Chondrocyte (in vitro differentiated cells): ENCODE measurements at regions not wholly inside any gene's neighbourhood (a gene's known extent, or its start where the extent isn't known, plus 50 kb on each side); places are given as distances from the start of the nearest gene placed in this dataset.

ENCODE experiments used
- DNase-seq: peaks from one replicate; pipeline ENCODE4 v3.0.0; 2021; ENCODE audit warnings: mixed read lengths, low spot score
- H3K27ac Mint-ChIP-seq: one replicate; pipeline ENCODE4 v1.8.0; 2021; ENCODE audit warnings: mild to moderate bottlenecking, moderate library complexity, mixed read lengths; ENCODE audit not compliant: unreplicated experiment
- H3K27me3 Mint-ChIP-seq: 2 replicates; pipeline ENCODE4 v1.8.0; 2021; ENCODE audit warnings: low read depth, mixed read lengths
- H3K36me3 Mint-ChIP-seq: 2 replicates; pipeline ENCODE4 v1.8.0; 2021; ENCODE audit warnings: low read depth, mixed read lengths
- H3K4me1 Mint-ChIP-seq: 2 replicates; pipeline ENCODE4 v1.8.0; 2021; ENCODE audit warnings: low read depth, mild to moderate bottlenecking, mixed read lengths
- H3K4me3 Mint-ChIP-seq: one replicate; pipeline ENCODE4 v1.8.0; 2021; ENCODE audit warnings: mild to moderate bottlenecking, moderate library complexity, mixed read lengths; ENCODE audit not compliant: unreplicated experiment
- H3K9me3 Mint-ChIP-seq: 2 replicates; pipeline ENCODE4 v1.8.0; 2021; ENCODE audit warnings: low read depth, mixed read lengths
- TF ChIP-seq, protein P1 (sequence below): fragments of 200-600 bp; sonication (generic); IDR thresholded peaks from 2 replicates; pipeline ENCODE4 v1.5.0; 2021; ENCODE audit warnings: antibody characterized with exemption, mild to moderate bottlenecking, moderate library complexity

DNA sequence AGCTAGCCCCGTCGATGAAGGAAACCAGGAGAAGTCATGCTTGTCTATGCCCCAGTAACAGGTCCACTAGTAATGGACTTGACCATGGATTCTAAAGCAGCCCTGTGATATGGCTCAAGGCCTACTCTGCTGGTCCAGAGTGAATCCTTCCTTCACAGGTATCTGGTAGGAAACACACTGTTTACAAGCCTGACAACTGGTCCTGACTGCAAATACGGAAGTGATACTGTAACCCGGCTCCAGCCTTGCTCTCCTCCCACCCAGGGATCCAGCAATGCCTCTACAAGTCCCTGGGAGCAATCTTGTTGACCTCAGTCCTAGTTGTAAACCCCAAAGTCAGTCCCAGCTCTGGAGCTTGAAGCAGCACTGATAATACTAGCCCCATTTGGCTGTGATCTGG lies 239.2 kb upstream of the GRID2 start:
- TF ChIP-seq, protein P1, sequence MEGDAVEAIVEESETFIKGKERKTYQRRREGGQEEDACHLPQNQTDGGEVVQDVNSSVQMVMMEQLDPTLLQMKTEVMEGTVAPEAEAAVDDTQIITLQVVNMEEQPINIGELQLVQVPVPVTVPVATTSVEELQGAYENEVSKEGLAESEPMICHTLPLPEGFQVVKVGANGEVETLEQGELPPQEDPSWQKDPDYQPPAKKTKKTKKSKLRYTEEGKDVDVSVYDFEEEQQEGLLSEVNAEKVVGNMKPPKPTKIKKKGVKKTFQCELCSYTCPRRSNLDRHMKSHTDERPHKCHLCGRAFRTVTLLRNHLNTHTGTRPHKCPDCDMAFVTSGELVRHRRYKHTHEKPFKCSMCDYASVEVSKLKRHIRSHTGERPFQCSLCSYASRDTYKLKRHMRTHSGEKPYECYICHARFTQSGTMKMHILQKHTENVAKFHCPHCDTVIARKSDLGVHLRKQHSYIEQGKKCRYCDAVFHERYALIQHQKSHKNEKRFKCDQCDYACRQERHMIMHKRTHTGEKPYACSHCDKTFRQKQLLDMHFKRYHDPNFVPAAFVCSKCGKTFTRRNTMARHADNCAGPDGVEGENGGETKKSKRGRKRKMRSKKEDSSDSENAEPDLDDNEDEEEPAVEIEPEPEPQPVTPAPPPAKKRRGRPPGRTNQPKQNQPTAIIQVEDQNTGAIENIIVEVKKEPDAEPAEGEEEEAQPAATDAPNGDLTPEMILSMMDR = no peak
- DNase-seq = no peak
- Mint-ChIP-seq H3K4me3 (no peak overlapping the region), H3K36me3 (no peaks in the 10 kb centered on the region), H3K4me1 (no peaks in the 10 kb centered on the region), H3K9me3 (peaks cover 8% of the 10 kb centered on the region), H3K27ac (no peak overlapping the region), H3K27me3 (no peaks in the 10 kb centered on the region)

DNA sequence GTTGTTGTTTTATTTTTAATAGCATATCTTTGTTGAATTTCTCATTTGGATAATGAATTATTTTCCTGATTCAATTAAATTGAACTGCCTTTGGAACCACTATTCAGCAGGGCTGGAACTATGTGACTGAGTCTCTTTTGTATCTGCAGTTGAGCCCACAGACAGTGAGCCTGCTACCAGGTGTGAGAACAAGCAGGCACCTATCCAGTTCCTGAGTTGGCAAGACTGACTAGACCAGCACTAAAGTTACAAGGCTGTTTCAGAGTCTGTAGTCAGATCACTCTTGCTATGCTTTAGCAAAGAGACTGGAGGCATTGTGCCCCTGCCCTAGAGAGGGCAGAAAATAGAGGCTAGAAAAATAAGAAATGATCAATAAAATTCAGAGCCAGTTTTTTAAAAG lies 237.3 kb upstream of the GRID2 start:
- Mint-ChIP-seq H3K27me3 (no peaks in the 10 kb centered on the region), H3K9me3 (peaks cover 10% of the 10 kb centered on the region), H3K36me3 (no peaks in the 10 kb centered on the region), H3K4me3 (no peak overlapping the region), H3K4me1 (no peaks in the 10 kb centered on the region), H3K27ac (no peak overlapping the region)
- no peak for DNase-seq
- TF ChIP-seq, protein P1 = no peak

DNA sequence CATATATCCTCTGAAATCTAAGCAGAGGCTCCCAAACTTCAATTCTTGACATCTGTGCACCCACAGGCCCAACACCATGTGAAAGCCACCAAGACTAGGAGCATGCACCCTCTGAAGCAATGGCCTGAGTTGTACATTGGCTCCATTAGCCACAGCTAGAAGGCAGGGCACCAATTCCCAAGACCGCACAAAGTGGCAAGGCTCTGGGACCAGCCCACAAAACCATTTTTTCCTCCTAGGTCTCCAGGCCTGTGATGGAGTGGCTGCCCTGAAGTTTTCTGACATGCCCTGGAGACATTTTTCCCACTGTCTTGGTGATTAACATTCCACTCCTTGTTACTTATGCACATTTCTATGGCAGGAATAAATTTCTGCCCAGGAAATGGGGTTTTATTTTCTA lies 232.2 kb upstream of the GRID2 start:
- H3K27ac Mint-ChIP-seq = no peak overlapping the region
- no peaks in the 10 kb centered on the region for H3K4me1 Mint-ChIP-seq
- H3K4me3 Mint-ChIP-seq = no peak overlapping the region
- DNase-seq = no peak
- peaks cover 18% of the 10 kb centered on the region for H3K9me3 Mint-ChIP-seq
- TF ChIP-seq, protein P1 = no peak
- H3K27me3 Mint-ChIP-seq = no peaks in the 10 kb centered on the region
- no peaks in the 10 kb centered on the region for H3K36me3 Mint-ChIP-seq

DNA sequence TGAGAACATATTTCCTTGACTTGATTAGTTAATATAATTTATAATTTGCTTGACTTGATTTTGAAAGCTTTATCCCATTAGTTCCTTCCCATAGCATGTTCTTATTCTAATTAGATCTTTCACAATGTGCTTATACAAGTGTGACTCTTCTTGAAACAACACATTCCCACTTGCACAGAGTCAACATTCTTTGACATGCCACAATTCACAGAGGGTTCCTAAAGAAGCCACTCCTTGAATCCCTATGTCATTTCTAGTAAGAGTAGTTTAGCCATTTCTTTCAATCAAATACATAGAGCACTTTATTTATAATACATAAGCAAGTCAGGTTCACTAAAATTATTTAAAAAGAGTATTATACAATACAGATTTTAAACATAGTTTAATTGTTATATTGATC lies 228.9 kb upstream of the GRID2 start:
- Mint-ChIP-seq H3K27me3 (no peaks in the 10 kb centered on the region), H3K9me3 (peaks cover 12% of the 10 kb centered on the region), H3K4me3 (no peak overlapping the region), H3K36me3 (no peaks in the 10 kb centered on the region), H3K27ac (no peak overlapping the region), H3K4me1 (no peaks in the 10 kb centered on the region)
- DNase-seq = no peak
- TF ChIP-seq, protein P1 = no peak

DNA sequence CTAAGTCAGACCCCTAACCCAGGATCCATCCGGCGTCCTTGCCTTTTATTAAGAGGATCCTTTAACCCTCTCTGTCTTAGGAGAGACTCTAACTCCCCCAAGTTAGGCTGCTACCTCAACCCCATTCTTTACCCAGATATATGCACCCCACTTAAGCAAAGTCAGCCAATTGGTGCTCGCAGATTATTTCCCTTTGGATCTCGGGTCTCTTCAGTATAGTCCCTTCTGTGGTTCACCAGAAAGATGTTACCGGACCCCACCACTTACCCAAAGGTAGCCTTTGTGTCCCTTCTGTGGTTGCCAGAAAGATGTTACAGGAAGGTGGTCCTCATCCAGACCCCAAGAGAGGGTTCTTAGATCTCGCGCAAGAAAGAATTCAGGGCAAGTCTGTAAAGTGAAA lies 212.9 kb upstream of the GRID2 start:
- TF ChIP-seq, protein P1 = no peak
- Mint-ChIP-seq H3K27me3 (no peaks in the 10 kb centered on the region), H3K4me3 (no peak overlapping the region), H3K4me1 (no peaks in the 10 kb centered on the region), H3K27ac (no peak overlapping the region), H3K36me3 (no peaks in the 10 kb centered on the region), H3K9me3 (no peaks in the 10 kb centered on the region)
- no peak for DNase-seq
